Osteoblast (primary cell): ENCODE measurements at regions not wholly inside any gene's neighbourhood (a gene's known extent, or its start where the extent isn't known, plus 50 kb on each side); places are given as distances from the start of the nearest gene placed in this dataset.

Experiments used
- DNase-seq: peaks from one replicate; pipeline ENCODE4 v3.0.0; 2011; ENCODE audit warnings: low spot score, mixed read lengths; ENCODE audit not compliant: insufficient read length; ENCODE audit errors: missing footprints
- H2AFZ ChIP-seq: 2 replicates; pipeline ENCODE4 v1.6.0; 2011; ENCODE audit warnings: mild to moderate bottlenecking, low read length
- H3K27ac ChIP-seq: 2 replicates; pipeline ENCODE4 v1.5.1; 2011; ENCODE audit warnings: mild to moderate bottlenecking, low read depth, low read length, moderate library complexity
- H3K27me3 ChIP-seq: 2 replicates; pipeline ENCODE4 v1.6.0; 2012; ENCODE audit warnings: mild to moderate bottlenecking, control low read depth, inconsistent platforms, low read length, moderate library complexity; ENCODE audit not compliant: insufficient read depth
- H3K36me3 ChIP-seq: 2 replicates; pipeline ENCODE4 v1.5.1; 2011; ENCODE audit warnings: mild to moderate bottlenecking, low read length, control low read depth, moderate library complexity; ENCODE audit not compliant: insufficient read depth
- H3K4me1 ChIP-seq: 2 replicates; pipeline ENCODE4 v1.5.1; 2011; ENCODE audit warnings: mild to moderate bottlenecking, low read length, control low read depth, moderate library complexity; ENCODE audit not compliant: insufficient read depth
- H3K4me2 ChIP-seq: 2 replicates; pipeline ENCODE4 v1.6.0; 2011; ENCODE audit warnings: mild to moderate bottlenecking, low read length; ENCODE audit not compliant: insufficient read depth
- H3K4me3 ChIP-seq: fragments of 200-600 bp; sonication (generic); 3 replicates; pipeline ENCODE4 v1.5.1; 2012; ENCODE audit warnings: mild to moderate bottlenecking, low read length, inconsistent platforms; ENCODE audit not compliant: insufficient read depth
- H3K79me2 ChIP-seq: 2 replicates; pipeline ENCODE4 v1.6.0; 2012; ENCODE audit warnings: mild to moderate bottlenecking, low read length, control low read depth, inconsistent platforms; ENCODE audit not compliant: insufficient read depth
- H3K9me3 ChIP-seq: 2 replicates; pipeline ENCODE4 v1.5.1; 2011; ENCODE audit warnings: low read depth, low read length, control low read depth
- H4K20me1 ChIP-seq: 2 replicates; pipeline ENCODE4 v1.6.0; 2012; ENCODE audit warnings: mild to moderate bottlenecking, low read length, control low read depth; ENCODE audit not compliant: insufficient read depth
- CTCF ChIP-seq: IDR thresholded peaks from 2 replicates; pipeline ENCODE4 v1.5.1; 2011; ENCODE audit warnings: mild to moderate bottlenecking, low read depth, low read length, moderate library complexity; ENCODE audit errors: extremely low read depth

- no peaks in the 10 kb centered on the region for H3K4me1 ChIP-seq
- no peak overlapping the region for H3K4me3 ChIP-seq
- peaks cover 2% of the 10 kb centered on the region for H3K27me3 ChIP-seq
- no peak for DNase-seq
- no peak overlapping the region for H2AFZ ChIP-seq
- H3K9me3 ChIP-seq: no peaks in the 10 kb centered on the region
- no peak for TF ChIP-seq CTCF
- H3K36me3 ChIP-seq: no peaks in the 10 kb centered on the region
- H3K79me2 ChIP-seq: no peaks in the 10 kb centered on the region
- H3K4me2 ChIP-seq: no peak overlapping the region
- H4K20me1 ChIP-seq: no peaks in the 10 kb centered on the region
- H3K27ac ChIP-seq: no peak overlapping the region
These were observed 199.1 kb downstream of the TJP1 start for GRCh38 chr15:29623116-29623639.

GRCh38 chr15:29622637-29623036 lies 199.6 kb downstream of the TJP1 start:
- Histone ChIP-seq H3K9me3 (no peaks in the 10 kb centered on the region), H3K27ac (no peak overlapping the region), H4K20me1 (no peaks in the 10 kb centered on the region), H2AFZ (no peak overlapping the region), H3K79me2 (no peaks in the 10 kb centered on the region), H3K27me3 (peaks cover 2% of the 10 kb centered on the region), H3K4me2 (no peak overlapping the region), H3K4me3 (no peak overlapping the region), H3K36me3 (no peaks in the 10 kb centered on the region), H3K4me1 (no peaks in the 10 kb centered on the region)
- no peak for TF ChIP-seq CTCF
- DNase-seq: no peak

GRCh38 chr15:29621616-29622015 lies 200.7 kb downstream of the TJP1 start:
- peaks cover 2% of the 10 kb centered on the region for H3K27me3 ChIP-seq
- H3K9me3 ChIP-seq: no peaks in the 10 kb centered on the region
- H3K36me3 ChIP-seq: no peaks in the 10 kb centered on the region
- TF ChIP-seq CTCF: no peak
- no peak overlapping the region for H3K4me2 ChIP-seq
- H2AFZ ChIP-seq: no peak overlapping the region
- no peak overlapping the region for H3K4me3 ChIP-seq
- no peaks in the 10 kb centered on the region for H4K20me1 ChIP-seq
- no peaks in the 10 kb centered on the region for H3K79me2 ChIP-seq
- H3K27ac ChIP-seq: no peak overlapping the region
- peaks cover under 1% of the 10 kb centered on the region for H3K4me1 ChIP-seq
- DNase-seq: no peak

GRCh38 chr15:29618586-29618985 lies 203.7 kb downstream of the TJP1 start:
- H3K27ac ChIP-seq: no peak overlapping the region

More at GRCh38 chr15:29618586-29618985, 203.7 kb downstream of the TJP1 start:
- Histone ChIP-seq H2AFZ (no peak overlapping the region), H3K4me1 (peaks cover 8% of the 10 kb centered on the region), H3K4me3 (no peak overlapping the region), H3K9me3 (no peaks in the 10 kb centered on the region), H3K4me2 (no peak overlapping the region), H4K20me1 (no peaks in the 10 kb centered on the region), H3K36me3 (no peaks in the 10 kb centered on the region), H3K79me2 (no peaks in the 10 kb centered on the region), H3K27me3 (no peaks in the 10 kb centered on the region)
- no peak for TF ChIP-seq CTCF
- no peak for DNase-seq
